GM13976 (cell line): ENCODE measurements at regions not wholly inside any gene's neighbourhood (a gene's known extent, or its start where the extent isn't known, plus 50 kb on each side); places are given as distances from the start of the nearest gene placed in this dataset.

Experiments used
- DNase-seq: peaks from one replicate; pipeline ENCODE4 v3.0.0; 2012; ENCODE audit warnings: low spot score
- in situ Hi-C: fragments of 300-500 bp; cut with MboI; formaldehyde crosslinking; loops from one replicate; pipeline ENCODE4 v1.12.0; 2022; ENCODE audit warnings: low sequenced_read_pairs, mixed read lengths, inconsistent platforms; ENCODE audit not compliant: unreplicated experiment
- TF ChIP-seq, protein P1 (sequence below): IDR thresholded peaks from 2 replicates; pipeline ENCODE4 v1.5.1; 2012; ENCODE audit warnings: borderline replicate concordance, mild to moderate bottlenecking; ENCODE audit not compliant: insufficient read depth; ENCODE audit errors: extremely low read depth, missing control alignments, control extremely low read depth

DNA sequence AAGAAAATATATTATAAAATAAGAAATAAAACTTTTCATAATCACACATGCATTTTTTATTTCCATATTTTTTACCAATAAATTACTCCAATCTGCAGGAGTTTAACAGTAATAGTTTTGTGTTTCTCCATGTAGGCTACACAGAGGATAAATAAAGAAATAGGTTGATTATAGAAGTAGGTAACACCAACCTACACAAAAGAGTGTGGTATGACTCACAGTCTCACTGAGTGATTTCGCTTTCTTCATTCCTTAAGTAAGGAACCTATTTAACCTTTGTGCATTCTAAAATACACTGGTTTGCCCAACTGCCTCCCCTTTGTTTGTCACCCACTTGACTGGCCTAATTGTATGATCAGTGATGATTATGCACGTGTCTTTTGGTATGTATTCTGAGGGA lies 244.2 kb upstream of the RIMS1 start:
- in situ Hi-C loops = no loop called here
- DNase-seq = no peak
- TF ChIP-seq, protein P1, sequence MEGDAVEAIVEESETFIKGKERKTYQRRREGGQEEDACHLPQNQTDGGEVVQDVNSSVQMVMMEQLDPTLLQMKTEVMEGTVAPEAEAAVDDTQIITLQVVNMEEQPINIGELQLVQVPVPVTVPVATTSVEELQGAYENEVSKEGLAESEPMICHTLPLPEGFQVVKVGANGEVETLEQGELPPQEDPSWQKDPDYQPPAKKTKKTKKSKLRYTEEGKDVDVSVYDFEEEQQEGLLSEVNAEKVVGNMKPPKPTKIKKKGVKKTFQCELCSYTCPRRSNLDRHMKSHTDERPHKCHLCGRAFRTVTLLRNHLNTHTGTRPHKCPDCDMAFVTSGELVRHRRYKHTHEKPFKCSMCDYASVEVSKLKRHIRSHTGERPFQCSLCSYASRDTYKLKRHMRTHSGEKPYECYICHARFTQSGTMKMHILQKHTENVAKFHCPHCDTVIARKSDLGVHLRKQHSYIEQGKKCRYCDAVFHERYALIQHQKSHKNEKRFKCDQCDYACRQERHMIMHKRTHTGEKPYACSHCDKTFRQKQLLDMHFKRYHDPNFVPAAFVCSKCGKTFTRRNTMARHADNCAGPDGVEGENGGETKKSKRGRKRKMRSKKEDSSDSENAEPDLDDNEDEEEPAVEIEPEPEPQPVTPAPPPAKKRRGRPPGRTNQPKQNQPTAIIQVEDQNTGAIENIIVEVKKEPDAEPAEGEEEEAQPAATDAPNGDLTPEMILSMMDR = no peak

DNA sequence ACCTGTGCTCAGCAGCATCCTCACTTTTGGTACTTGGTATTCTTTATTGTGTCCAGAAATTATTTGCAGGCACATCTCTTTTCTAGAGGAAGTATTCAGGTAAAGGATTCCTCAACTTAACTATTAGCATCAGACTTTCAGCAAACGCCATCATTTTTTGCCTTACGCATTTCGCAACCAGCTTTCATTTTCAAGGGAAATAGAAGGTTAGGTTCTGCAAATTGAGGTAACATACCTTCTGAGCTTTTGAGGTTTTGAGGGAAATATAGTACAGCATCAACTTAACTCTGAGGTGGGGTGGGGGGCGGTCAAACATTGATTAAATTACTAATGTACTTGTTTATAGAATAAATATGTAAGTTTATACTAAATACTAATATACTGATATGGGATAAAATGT lies 243.6 kb upstream of the RIMS1 start:
- in situ Hi-C loops = no loop called here
- DNase-seq = no peak
- TF ChIP-seq, protein P1 = no peak

DNA sequence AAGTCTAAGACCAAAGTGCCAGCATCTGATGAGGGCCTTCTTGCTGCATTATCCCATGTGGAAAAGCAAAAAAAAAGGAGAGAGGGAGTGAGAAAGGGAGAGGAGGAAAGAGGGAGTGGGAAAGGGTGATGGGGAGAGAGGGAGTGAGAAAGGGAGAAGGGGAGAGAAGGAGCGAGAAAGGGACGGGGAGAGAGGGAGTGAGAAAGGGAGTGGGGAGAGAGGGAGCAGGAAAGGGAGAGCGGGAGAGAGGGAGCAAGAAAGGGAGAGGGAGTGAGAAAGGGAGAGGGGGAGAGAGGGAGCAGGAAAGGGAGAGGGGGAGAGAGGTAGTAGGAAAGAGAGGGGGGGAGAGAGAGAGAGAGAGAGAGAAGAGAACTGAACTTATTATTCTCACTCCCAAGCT lies 241.1 kb upstream of the RIMS1 start:
- no peak for DNase-seq
- TF ChIP-seq, protein P1 = no peak
- in situ Hi-C loops = no loop called here

DNA sequence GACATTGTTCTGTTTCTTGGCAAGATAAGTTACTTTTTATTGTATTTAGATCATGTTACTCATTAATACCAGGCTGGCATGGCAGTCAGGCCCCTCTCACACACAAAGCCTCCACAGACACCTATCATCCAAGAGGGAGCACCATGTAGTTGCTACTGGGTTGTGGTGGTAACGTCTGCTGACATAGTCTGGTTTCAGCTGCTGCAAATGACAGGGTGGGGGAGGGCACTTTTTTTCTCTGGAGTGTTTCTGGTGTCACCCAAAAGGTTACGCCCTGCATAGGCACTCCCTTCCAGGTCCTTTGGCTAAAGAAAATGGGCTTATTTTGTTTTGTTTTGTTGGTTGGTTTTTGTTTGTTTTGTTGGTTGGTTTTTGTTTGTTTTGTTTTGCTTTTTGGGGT lies 236.4 kb upstream of the RIMS1 start:
- TF ChIP-seq, protein P1 = no peak

DNA sequence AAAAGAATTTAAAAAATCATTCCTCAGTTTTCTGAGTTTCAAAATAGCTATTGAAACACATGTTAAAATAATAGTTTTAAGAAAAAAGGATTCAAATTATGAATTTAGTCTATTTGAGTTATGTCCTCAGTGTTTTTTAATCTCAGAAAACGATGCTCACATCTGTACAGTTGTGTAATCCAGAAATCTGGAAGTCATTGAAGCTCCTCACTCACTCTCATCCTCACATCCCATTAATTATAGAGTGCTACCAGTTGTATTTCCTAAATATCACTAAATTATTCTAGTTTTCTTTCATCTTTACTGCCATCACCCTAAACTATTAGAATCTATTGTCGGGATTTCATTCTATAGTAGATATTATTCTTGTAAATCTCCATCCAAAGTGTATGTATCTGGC lies 234.7 kb upstream of the RIMS1 start:
- TF ChIP-seq, protein P1 = no peak
- in situ Hi-C loops = no loop called here

More for the DNA sequence above, 236.4 kb upstream of the RIMS1 start:
- DNase-seq = no peak
- in situ Hi-C loops = no loop called here

DNA sequence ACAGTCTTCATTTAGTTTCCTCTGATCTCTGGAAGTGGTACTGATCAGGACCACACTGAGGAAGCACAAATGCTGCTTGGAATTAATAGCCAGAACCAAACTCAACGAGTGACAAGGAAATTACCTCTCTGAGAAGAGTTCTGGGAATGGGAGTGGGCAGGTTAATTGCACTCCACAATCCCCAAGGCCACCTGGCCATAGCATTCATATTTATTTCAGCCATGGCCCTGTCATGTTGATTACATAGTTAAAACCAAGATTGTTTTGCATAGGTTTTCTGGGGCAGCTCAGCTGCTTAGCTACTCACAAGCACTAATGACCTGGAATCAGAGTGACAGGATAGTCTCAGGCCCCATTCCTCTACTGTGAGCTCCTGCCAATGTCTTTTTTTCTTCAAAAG lies 230.2 kb upstream of the RIMS1 start:
- in situ Hi-C loops = no loop called here
- TF ChIP-seq, protein P1 = no peak
- no peak for DNase-seq

More for the DNA sequence above, 234.7 kb upstream of the RIMS1 start:
- DNase-seq = no peak

DNA sequence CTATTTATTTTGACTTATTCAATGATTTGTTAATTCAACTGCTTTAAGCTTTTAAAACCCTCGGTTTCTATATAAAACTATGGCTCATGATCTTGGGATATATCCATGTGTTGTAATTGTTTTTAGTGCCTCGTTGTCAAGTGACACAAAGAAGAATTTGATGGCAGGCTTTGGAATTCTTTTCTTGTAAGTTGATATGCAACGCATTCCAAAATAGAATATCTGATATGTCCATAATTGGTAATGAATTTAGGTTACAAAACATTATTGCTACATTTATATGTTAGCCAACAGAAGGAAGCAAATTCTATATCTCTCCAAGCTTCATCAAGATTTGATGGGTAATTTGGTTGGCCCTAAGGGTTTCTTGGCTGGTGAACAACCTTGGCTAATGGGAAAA lies 220.4 kb upstream of the RIMS1 start:
- no peak for DNase-seq
- in situ Hi-C loops = no loop called here
- TF ChIP-seq, protein P1 = no peak
